BLaER1 treated with 17β-estradiol and CSF1 and Interleukin-3, amounts not matched to agents 10 nM and 100 nM (cell line): ENCODE measurements at regions not wholly inside any gene's neighbourhood (a gene's known extent, or its start where the extent isn't known, plus 50 kb on each side); places are given as distances from the start of the nearest gene placed in this dataset.

Experiments used
- H3K27ac ChIP-seq, 11 experiments: shearing (Covaris generic); formaldehyde crosslinking; 2 replicates each; pipeline ENCODE4 v1.8.1; 2022
- H3K27me3 ChIP-seq, 11 experiments: shearing (Covaris generic); formaldehyde crosslinking; 2 replicates each; pipeline ENCODE4 v1.8.1; 2022
- H3K36me3 ChIP-seq, 11 experiments: shearing (Covaris generic); formaldehyde crosslinking; 2 replicates each; pipeline ENCODE4 v1.8.1; 2022
- H3K4me1 ChIP-seq, 10 experiments: shearing (Covaris generic); formaldehyde crosslinking; 2 replicates each; pipeline ENCODE4 v1.8.1; 2022
- H3K4me2 ChIP-seq, 11 experiments: shearing (Covaris generic); formaldehyde crosslinking; 2 replicates each; pipeline ENCODE4 v1.8.1; 2022
- H3K4me3 ChIP-seq, 10 experiments: shearing (Covaris generic); formaldehyde crosslinking; 2 replicates each; pipeline ENCODE4 v1.8.1; 2022
- H3K9ac ChIP-seq, 11 experiments: shearing (Covaris generic); formaldehyde crosslinking; 2 replicates each; pipeline ENCODE4 v1.8.1; 2022
- H3K9me3 ChIP-seq, 11 experiments: shearing (Covaris generic); formaldehyde crosslinking; replicated peaks in 1 of 11; 2 replicates each; pipeline ENCODE4 v1.8.1; 2022
- H4K20me1 ChIP-seq, 11 experiments: shearing (Covaris generic); formaldehyde crosslinking; 2 replicates each; pipeline ENCODE4 v1.8.1; 2022
- Cebpa-rat ChIP-seq, 11 experiments: shearing (Covaris generic); IDR thresholded peaks; 2 replicates each; pipeline ENCODE4 v1.8.1; 2022

DNA sequence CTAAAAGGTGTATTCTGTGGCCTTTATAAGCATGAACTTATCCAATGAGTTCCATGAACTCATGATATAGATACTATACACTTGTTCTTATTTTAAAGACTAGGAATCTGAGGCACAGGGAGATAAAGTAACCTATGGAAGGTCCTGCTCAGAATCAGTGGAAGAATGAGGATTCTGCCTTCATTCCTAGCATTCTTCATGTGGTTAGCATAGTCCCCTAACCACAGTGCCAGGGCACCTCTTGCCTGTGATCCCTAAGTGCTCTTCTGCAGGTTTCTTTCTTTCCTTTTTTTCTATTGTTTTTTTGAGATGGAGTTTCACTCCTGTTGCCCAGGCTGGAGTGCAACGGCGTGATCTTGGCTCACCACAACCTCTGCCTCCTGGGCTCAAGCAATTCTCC lies 174.1 kb downstream of the C9orf152 start:
- no peaks in the 10 kb centered on the region for H4K20me1 ChIP-seq
- no peak overlapping the region for H3K27ac ChIP-seq
- no peak for TF ChIP-seq Cebpa-rat (IDR thresholded peaks at IDR 0.05)
- no peaks in the 10 kb centered on the region for H3K27me3 ChIP-seq
- H3K4me2 ChIP-seq, result no peak overlapping the region
- no peak overlapping the region for H3K4me3 ChIP-seq
- H3K4me1 ChIP-seq, result peaks cover 0 to 9% (median 0%) of the 10 kb centered on the region in 10 experiments; a peak in 2 of 20 replicates
- no peak overlapping the region for H3K9ac ChIP-seq
- no peaks in the 10 kb centered on the region for H3K36me3 ChIP-seq
- H3K9me3 ChIP-seq, result no peaks in the 10 kb centered on the region

DNA sequence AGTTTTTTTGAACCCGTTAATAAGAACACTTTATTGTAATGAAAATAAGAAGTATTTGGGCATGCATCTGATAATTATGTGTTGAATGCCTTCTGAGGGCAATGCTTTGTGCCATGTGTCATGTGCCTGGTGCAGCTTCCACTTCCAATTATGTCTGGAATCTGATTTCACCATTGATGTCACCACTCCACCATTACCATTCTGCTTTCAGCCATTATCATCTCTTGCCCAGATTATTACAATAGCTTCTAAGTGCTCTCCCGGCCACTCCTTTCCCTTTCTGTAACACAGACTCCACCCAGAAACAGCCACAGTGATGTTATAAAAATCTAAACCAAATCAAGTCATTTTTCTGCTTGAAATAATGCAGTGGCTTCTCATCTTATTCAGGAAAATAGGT lies 171.7 kb downstream of the C9orf152 start:
- Histone ChIP-seq H3K9ac (no peak overlapping the region), H3K36me3 (no peaks in the 10 kb centered on the region), H3K27ac (no peak overlapping the region), H3K27me3 (no peaks in the 10 kb centered on the region), H4K20me1 (no peaks in the 10 kb centered on the region), H3K4me1 (peaks cover 0 to 3% (median 1%) of the 10 kb centered on the region in 10 experiments; a peak in 14 of 20 replicates), H3K9me3 (no peaks in the 10 kb centered on the region), H3K4me2 (no peak overlapping the region), H3K4me3 (no peak overlapping the region)
- TF ChIP-seq Cebpa-rat (IDR thresholded peaks at IDR 0.05), result no peak

DNA sequence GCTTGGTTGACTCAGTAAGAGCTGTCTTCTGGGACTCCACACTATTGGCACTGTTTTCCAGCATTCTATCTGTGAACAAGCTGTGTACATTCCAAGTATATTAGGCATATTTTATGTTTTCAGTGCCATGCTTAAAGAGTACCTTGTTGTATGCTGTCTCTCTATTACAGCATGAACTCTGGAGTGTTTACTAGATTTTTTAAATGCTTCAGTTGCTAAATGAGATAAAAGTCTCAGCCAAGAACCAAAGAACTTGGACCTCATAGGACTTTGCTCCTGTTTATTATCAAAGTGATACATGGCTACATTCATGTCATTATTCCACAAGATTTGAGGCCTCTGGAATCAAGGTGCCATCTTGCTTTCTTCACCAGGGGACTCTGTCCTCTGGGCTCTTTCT lies 167.2 kb downstream of the C9orf152 start:
- H3K4me1 ChIP-seq, result peaks cover 0 to 14% (median 11%) of the 10 kb centered on the region in 10 experiments; a peak in 17 of 20 replicates
- 0 out of 22 replicates have a peak, but pooled peaks cover 0 to 4% (median 0%) of the 10 kb centered on the region in 11 experiments for H3K27me3 ChIP-seq
- no peak for TF ChIP-seq Cebpa-rat (IDR thresholded peaks at IDR 0.05)
- H3K4me3 ChIP-seq, result no peak overlapping the region
- no peaks in the 10 kb centered on the region for H3K9me3 ChIP-seq
- H3K36me3 ChIP-seq, result no peaks in the 10 kb centered on the region
- peak overlapping the region in 1 of 11 experiments; percentile 73; a peak in 2 of 22 replicates for H3K4me2 ChIP-seq
- H4K20me1 ChIP-seq, result no peaks in the 10 kb centered on the region
- H3K27ac ChIP-seq, result no peak overlapping the region
- no peak overlapping the region for H3K9ac ChIP-seq

DNA sequence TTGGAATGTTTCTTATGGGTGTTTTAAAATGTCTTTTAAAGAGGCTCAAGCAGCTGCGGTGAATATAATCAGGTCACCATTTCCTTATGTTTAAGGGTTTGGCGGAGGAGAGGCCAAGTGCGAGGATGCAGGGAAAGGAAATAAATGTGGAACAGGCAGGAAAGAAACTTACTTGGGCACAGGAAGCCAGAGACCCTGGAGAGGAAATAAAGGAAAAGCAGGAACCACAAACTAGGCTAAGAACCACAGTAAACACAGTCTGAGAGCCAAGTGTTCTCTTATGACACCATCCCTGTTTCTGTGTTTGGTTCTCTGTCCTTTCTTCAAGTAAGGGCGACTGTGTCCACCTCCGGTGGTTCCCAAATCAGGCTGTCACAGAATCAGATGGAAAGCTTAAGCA lies 166.5 kb downstream of the C9orf152 start:
- Histone ChIP-seq H3K4me2 (peak overlapping the region; percentile 23 to 85 (median 67); a peak in 20 of 22 replicates), H3K9me3 (no peaks in the 10 kb centered on the region), H3K36me3 (no peaks in the 10 kb centered on the region), H3K27ac (no peak overlapping the region), H3K27me3 (peaks cover 0 to 6% (median 0%) of the 10 kb centered on the region in 11 experiments; a peak in 4 of 22 replicates), H3K4me1 (peaks cover 0 to 14% (median 11%) of the 10 kb centered on the region in 10 experiments; a peak in 17 of 20 replicates), H4K20me1 (no peaks in the 10 kb centered on the region), H3K4me3 (no peak overlapping the region), H3K9ac (no peak overlapping the region)
- TF ChIP-seq Cebpa-rat (IDR thresholded peaks at IDR 0.05), result no peak

DNA sequence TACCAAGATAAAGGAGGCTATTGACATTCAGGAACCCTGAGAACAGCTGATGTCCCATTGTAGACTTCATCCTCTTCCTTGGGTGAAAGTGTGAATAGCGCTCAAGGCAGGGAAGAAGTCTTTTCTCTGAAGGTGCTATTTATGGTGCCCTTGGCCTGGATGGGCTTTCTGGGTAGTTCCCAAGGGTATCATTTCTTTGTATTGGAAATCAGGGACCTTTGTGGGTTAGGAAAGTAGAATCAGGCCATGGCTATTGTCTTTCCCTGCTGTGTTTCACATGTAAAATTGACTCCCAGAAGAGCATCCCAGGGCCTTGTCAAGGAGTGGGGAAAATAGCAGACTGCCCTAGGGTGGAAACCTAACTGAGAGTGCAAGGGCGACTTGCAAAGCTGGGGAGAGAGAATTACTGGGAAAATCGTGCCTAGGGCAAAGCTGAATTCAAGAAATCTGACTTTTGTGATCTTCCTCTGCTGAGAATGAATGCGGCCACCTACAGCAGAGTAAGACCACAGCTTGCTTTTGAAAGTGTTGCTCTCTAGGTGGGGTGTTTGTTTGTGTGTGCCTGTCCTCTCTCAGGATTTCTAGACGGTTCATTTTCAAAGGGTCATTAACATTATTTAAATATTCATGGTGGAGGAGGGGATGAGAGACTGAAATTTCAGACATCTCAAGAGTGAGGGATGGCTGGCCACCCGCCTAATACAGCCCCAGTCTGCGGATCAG lies 160.6 kb downstream of the C9orf152 start:
- H3K4me1 ChIP-seq, result peaks cover 16 to 38% (median 31%) of the 10 kb centered on the region in 10 experiments; a peak in 19 of 20 replicates
- H3K9ac ChIP-seq, result peak overlapping the region in 6 of 11 experiments; percentile 11 to 64 (median 44); a peak in 8 of 22 replicates
- H3K36me3 ChIP-seq, result no peaks in the 10 kb centered on the region
- peaks cover 0 to 20% (median 10%) of the 10 kb centered on the region in 11 experiments; a peak in 11 of 22 replicates for H4K20me1 ChIP-seq
- H3K4me2 ChIP-seq, result peak overlapping the region; percentile 94 to 100 (median 99)
- no peaks in the 10 kb centered on the region for H3K9me3 ChIP-seq
- TF ChIP-seq Cebpa-rat (IDR thresholded peaks at IDR 0.05), result no peak
- H3K27me3 ChIP-seq, result peaks cover 50 to 61% (median 56%) of the 10 kb centered on the region in 11 experiments
- H3K4me3 ChIP-seq, result peak overlapping the region in 9 of 10 experiments; percentile 58 to 75 (median 64); a peak in 17 of 20 replicates
- no peak overlapping the region for H3K27ac ChIP-seq

DNA sequence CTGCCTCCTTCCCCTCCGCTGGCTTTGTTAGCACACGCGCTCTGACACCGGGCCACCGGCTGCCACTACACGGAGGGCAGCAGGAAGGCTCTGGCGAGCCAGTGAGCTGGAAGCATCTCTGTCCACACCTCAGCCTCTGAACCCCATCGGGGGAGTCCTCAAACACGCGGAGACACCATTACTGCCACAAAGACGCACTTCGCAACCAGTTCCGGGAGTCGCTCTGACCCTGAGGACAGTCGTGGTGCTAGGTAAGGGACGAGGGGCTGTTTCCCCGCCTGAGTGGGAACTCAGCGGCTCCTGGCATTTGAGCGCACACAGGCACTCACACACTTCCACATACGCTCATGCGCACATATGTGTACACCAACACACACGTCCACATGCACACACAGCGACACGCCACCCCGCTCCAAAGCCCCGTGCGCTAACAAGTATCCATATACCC lies 160.0 kb downstream of the C9orf152 start:
- H3K4me1 ChIP-seq, result peaks cover 16 to 38% (median 31%) of the 10 kb centered on the region in 10 experiments; a peak in 19 of 20 replicates
- H4K20me1 ChIP-seq, result peaks cover 0 to 20% (median 10%) of the 10 kb centered on the region in 11 experiments; a peak in 11 of 22 replicates
- no peaks in the 10 kb centered on the region for H3K36me3 ChIP-seq
- no peaks in the 10 kb centered on the region for H3K9me3 ChIP-seq
- peak overlapping the region in 7 of 11 experiments; percentile 11 to 64 (median 40); a peak in 10 of 22 replicates for H3K9ac ChIP-seq
- H3K4me3 ChIP-seq, result peak overlapping the region; percentile 51 to 75 (median 64)
- no peak overlapping the region for H3K27ac ChIP-seq
- no peak for TF ChIP-seq Cebpa-rat (IDR thresholded peaks at IDR 0.05)
- H3K4me2 ChIP-seq, result peak overlapping the region; percentile 94 to 100 (median 99)
- peaks cover 54 to 66% (median 56%) of the 10 kb centered on the region in 11 experiments for H3K27me3 ChIP-seq

DNA sequence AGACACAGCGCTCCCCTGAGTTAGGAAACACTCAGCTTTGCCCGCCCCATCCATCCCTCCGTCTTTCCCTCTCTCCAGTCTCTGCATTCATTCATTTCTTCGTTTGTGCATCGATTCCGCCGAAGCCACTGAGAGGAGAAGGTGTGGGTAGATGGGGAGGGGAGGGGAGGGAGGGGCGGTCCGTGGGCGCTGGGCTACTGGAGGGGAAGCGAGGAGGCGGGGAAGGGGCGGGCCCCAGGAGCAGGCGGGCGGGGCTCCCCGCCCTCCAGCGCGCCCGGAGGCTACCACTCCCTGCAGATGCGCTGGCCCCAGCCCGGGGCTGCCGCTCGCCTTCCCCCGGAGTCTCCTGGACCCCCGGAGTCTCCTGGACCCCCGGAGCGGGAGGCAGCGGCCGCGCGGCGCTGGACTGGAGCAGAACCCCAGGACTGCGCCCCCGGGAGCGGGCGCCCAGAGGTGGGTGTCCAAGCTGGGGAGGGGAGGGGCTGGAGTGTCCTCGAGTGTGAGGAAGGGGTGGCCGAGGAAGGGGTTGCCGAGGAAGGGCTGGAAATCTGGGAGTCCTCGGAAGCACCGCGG lies 159.5 kb downstream of the C9orf152 start:
- Histone ChIP-seq H3K27ac (no peak overlapping the region), H3K36me3 (no peaks in the 10 kb centered on the region), H3K4me1 (peaks cover 16 to 38% (median 31%) of the 10 kb centered on the region in 10 experiments; a peak in 19 of 20 replicates), H3K4me3 (peak overlapping the region; percentile 51 to 75 (median 64)), H4K20me1 (peaks cover 0 to 20% (median 10%) of the 10 kb centered on the region in 11 experiments; a peak in 11 of 22 replicates), H3K9ac (peak overlapping the region in 10 of 11 experiments; percentile 3 to 69 (median 54); a peak in 13 of 22 replicates), H3K4me2 (peak overlapping the region; percentile 94 to 100 (median 99)), H3K9me3 (no peaks in the 10 kb centered on the region), H3K27me3 (peaks cover 54 to 67% (median 56%) of the 10 kb centered on the region in 11 experiments)
- no peak for TF ChIP-seq Cebpa-rat (IDR thresholded peaks at IDR 0.05)

DNA sequence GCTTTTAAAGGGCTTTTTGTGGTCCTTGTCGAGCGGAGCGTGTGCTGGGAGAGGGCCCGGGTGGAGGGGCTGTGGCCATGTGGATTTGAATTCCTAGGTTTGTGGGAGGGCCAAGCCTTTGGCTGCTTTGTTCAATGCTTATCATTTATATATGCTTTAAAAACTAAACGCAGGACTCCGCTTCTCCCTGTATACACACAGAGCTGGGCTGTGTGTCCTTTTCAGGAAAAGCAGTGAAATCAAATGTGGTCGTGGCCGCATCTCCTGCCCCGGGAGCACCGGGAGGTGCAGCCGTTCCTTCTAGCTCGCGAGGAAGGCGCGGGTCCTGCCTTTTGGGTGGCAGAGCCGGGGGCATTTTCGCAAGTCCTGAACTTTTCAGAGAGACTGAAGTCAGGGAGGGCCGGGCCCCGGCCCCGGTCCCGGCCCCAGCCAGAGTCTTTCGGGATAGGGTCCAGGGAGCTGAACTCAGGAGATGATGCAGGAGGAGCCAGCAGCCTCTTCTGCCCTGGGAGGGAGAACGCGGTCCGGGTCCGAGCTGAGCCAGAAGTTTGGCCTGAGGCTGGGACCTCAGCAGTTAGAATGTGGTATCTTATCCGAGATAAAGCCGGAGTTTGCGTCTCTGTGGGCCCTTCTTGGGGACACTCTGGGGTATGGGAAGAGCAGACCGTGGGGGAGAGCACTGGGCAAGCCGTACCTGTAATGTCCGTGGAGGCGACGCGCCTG lies 158.8 kb downstream of the C9orf152 start:
- Histone ChIP-seq H3K36me3 (no peaks in the 10 kb centered on the region), H3K27me3 (peaks cover 54 to 67% (median 56%) of the 10 kb centered on the region in 11 experiments), H3K27ac (no peak overlapping the region), H3K4me1 (peaks cover 16 to 38% (median 31%) of the 10 kb centered on the region in 10 experiments; a peak in 19 of 20 replicates), H4K20me1 (peaks cover 0 to 20% (median 10%) of the 10 kb centered on the region in 11 experiments; a peak in 11 of 22 replicates), H3K4me3 (peak overlapping the region; percentile 51 to 75 (median 64)), H3K4me2 (peak overlapping the region; percentile 94 to 100 (median 99)), H3K9me3 (no peaks in the 10 kb centered on the region), H3K9ac (peak overlapping the region; percentile 3 to 69 (median 50); a peak in 14 of 22 replicates)
- TF ChIP-seq Cebpa-rat (IDR thresholded peaks at IDR 0.05), result no peak
